ENCODE measurements at regions not wholly inside any gene's neighbourhood (a gene's known extent, or its start where the extent isn't known, plus 50 kb on each side); places are given as distances from the start of the nearest gene placed in this dataset.
"Not testable (repeated sequence)": the region's sequence is repeated elsewhere in the genome, so short reads cannot be mapped to it uniquely, and the experiment has no call there.

DNA sequence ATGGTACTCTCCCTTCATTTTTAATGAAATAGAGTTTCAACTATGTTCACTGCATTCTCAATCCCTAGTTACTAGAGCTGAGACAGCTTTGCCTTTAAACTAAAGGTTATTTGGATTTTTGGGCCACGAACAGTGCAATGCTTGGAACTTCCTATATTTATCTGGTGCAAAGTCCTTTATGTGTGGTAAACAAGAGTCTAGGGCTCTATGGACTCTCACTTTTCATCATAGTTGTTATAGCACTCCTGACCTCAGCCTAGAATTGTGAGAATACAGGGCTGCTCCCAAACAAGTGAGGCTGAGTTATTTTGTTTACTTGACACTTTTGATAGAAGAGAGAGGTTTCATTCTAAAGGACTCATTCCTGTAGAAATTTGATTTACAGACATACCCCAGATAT is 144.9 kb upstream of the POMZP3 start:
- H3K9me3 Mint-ChIP-seq = not testable (repeated sequence)

DNA sequence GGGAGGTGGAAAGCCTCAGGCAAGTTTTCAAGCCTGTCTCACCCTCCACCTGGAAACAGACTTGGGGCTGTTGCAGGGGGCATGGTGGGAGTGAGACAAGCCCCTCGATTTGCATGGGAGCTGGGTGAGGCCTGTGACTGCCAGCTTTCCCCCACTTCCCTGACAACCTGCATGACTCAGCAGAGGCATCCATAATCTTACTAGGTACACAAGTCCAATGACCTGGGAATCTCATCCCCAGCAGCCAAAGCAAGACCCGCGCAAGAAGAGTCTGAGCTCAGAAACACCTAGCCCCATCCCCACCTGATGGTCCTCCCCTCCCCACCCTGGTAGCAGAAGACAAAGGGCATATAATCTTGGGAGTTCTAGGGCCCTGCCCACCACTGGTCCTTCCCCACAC is 136.9 kb upstream of the POMZP3 start:
- H3K27me3 Mint-ChIP-seq; H3K4me1 Mint-ChIP-seq; H3K36me3 Mint-ChIP-seq (ENCODE audit: low read depth); H3K4me3 Mint-ChIP-seq; H3K9me3 Mint-ChIP-seq; intact Hi-C loops (cut with micrococcal nuclease); H3K27ac Mint-ChIP-seq; DNase-seq: not testable (repeated sequence)

More for the DNA sequence above, 144.9 kb upstream of the POMZP3 start:
- H3K27me3 Mint-ChIP-seq; DNase-seq; H3K4me3 Mint-ChIP-seq; H3K27ac Mint-ChIP-seq; intact Hi-C loops (cut with micrococcal nuclease); H3K4me1 Mint-ChIP-seq; H3K36me3 Mint-ChIP-seq (ENCODE audit: low read depth): not testable (repeated sequence)

DNA sequence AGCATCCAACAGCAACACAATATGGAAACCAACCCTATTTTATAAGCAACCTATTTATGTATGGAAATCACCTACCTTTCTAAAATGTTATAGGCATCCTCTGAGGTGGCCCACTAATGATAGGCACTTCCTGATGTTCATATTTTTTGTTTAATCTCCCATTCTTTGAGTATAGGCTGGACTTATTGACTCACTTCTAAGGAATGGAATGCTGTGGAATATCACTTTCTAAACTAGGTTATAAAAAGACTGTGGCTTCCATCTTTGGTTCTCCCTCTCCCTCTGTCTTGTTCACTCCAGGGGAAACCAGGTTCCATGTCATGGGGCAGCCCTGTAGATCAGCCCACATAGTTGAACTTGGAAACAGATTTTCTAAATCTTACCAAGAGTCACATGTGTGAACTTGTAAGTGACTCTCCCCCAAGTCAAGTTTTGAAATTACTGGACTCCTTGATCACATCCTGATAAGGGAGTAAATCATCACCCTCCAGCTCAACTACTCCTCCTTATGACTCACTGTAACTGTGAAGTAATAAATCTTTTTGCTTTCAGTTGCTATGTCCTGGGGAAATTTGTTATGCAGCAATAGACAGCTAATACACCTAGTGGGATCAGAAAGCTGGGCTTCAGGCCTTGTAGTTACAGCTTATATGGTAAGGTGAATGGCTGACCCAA is 133.6 kb upstream of the POMZP3 start:
- H3K36me3 Mint-ChIP-seq (ENCODE audit: low read depth); H3K4me3 Mint-ChIP-seq; H3K4me1 Mint-ChIP-seq; H3K27me3 Mint-ChIP-seq; H3K27ac Mint-ChIP-seq; intact Hi-C loops (cut with micrococcal nuclease); DNase-seq; H3K9me3 Mint-ChIP-seq: not testable (repeated sequence)

DNA sequence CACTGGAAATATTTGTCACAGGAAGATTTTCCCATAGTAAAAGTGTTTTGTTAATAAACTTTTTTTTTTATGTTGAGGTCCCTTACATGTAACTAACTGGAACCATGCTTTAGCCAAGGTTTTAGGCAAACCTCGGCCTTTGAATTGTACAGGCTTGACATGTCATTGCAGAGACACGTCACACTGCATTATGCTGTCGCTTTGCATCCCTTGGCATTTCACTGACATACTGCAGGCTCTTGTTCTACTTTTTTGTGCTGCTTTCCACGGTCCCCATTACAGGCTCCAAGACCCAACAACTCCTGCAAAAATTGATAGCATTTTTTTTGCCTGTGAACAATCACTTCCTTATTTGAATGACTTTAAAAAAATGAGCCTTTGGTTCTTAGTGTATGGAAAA is 112.5 kb upstream of the POMZP3 start:
- DNase-seq; H3K27ac Mint-ChIP-seq; H3K4me3 Mint-ChIP-seq; H3K4me1 Mint-ChIP-seq; intact Hi-C loops (cut with micrococcal nuclease); H3K27me3 Mint-ChIP-seq; H3K9me3 Mint-ChIP-seq; H3K36me3 Mint-ChIP-seq (ENCODE audit: low read depth): not testable (repeated sequence)

DNA sequence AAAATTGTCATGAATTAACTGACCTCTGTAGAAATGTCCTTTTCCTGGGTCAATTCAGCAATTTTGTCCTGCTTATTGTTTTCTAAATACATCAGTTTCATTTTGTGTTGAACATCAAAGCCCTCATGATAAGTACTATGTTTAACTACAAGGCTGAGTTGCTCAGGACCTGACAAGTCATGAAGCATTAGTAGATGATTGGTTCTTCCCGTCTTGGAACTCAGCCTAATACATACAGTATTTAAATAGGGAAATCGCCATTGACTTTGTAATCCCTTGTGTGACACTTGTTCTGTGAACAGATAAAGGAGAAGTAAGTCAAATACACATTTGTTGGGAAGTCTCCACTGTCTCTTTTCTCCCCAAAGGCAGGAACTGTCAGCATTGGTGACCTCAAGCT is 109.6 kb upstream of the POMZP3 start:
- H3K4me3 Mint-ChIP-seq; intact Hi-C loops (cut with micrococcal nuclease); H3K9me3 Mint-ChIP-seq; DNase-seq; H3K4me1 Mint-ChIP-seq; H3K27me3 Mint-ChIP-seq; H3K27ac Mint-ChIP-seq; H3K36me3 Mint-ChIP-seq (ENCODE audit: low read depth): not testable (repeated sequence)

DNA sequence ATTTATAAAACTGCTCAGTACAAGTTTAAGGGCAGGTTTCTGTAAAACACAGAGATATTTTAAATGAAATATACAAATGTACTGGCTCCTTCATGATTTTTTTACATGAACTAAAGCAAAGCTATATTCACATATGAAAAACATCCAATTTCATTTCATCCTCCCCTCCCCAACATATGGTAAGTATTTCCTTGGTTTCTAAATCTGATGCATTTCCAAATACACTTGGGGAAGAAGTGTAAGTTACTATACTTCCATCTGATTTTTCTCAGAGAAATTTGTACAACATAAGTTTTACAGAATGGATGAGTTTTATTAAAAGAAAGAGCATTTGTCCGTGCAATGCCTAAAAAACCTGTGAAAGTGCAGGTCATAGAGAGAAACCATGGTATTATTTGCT is 109.0 kb upstream of the POMZP3 start:
- H3K4me1 Mint-ChIP-seq; DNase-seq; H3K27me3 Mint-ChIP-seq; H3K36me3 Mint-ChIP-seq (ENCODE audit: low read depth); H3K9me3 Mint-ChIP-seq; H3K27ac Mint-ChIP-seq; intact Hi-C loops (cut with micrococcal nuclease); H3K4me3 Mint-ChIP-seq: not testable (repeated sequence)

DNA sequence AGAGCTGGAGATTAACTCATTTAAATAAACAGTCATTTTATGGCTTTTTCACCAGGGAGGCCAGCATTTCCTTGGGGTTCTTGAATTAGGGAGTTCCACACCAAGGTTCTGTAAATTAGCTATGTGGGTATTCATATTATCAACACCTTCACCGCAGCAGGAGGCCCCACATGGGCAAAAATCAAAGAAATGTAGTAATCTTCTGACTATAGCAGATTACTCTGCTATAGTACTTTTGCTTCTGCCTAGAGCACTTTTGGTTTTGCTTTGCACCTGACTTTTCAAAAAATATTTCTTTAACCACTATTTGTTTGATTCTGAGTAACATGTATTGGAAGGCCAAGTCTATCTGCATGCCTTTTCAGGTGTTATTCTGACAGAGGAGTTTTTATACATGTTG is 108.6 kb upstream of the POMZP3 start:
- H3K4me3 Mint-ChIP-seq; H3K27me3 Mint-ChIP-seq; intact Hi-C loops (cut with micrococcal nuclease): not testable (repeated sequence)

DNA sequence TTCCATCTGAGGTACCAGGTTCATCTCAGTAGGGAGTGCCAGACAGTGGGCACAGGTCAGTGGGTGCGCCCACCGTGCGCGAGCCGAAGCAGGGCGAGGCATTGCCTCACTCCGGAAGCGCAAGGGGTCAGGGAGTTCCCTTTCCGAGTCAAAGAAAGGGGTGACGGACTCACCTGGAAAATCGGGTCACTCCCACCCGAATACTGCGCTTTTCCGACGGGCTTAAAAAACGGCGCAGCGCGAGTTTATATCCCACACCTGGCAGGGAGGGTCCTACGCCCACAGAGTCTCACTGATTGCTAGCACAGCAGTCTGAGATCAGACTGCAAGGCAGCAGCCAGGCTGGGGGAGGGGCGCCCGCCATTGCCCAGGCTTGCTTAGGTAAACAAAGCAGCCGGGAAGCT is 101.5 kb upstream of the POMZP3 start:
- intact Hi-C loops (cut with micrococcal nuclease); DNase-seq; H3K4me1 Mint-ChIP-seq; H3K27ac Mint-ChIP-seq; H3K9me3 Mint-ChIP-seq; H3K27me3 Mint-ChIP-seq; H3K36me3 Mint-ChIP-seq (ENCODE audit: low read depth); H3K4me3 Mint-ChIP-seq: not testable (repeated sequence)

More for the DNA sequence above, 108.6 kb upstream of the POMZP3 start:
- not testable (repeated sequence) for H3K36me3 Mint-ChIP-seq (ENCODE audit: low read depth); H3K9me3 Mint-ChIP-seq; H3K27ac Mint-ChIP-seq; DNase-seq; H3K4me1 Mint-ChIP-seq

DNA sequence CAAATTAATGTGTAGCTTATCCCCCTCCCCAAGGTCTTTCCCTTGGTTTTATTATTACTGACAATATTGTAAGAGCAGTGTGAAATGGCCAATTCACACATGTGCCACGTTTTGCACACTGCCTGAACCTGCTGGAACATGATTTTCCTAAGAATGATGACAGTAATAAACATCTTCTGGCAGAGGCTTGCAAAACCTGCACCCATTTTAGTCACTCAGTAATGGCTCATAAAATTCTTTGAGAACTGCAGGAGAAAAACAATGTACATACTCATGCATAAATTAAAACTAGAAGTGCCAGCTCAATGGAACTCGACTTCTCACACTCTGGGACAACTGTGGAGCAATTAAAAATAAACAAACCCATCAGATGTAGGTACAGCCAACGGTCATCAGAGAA is 96.8 kb upstream of the POMZP3 start:
- H3K9me3 Mint-ChIP-seq; H3K27ac Mint-ChIP-seq; H3K36me3 Mint-ChIP-seq (ENCODE audit: low read depth); intact Hi-C loops (cut with micrococcal nuclease); H3K4me1 Mint-ChIP-seq; H3K4me3 Mint-ChIP-seq; DNase-seq; H3K27me3 Mint-ChIP-seq: not testable (repeated sequence)

DNA sequence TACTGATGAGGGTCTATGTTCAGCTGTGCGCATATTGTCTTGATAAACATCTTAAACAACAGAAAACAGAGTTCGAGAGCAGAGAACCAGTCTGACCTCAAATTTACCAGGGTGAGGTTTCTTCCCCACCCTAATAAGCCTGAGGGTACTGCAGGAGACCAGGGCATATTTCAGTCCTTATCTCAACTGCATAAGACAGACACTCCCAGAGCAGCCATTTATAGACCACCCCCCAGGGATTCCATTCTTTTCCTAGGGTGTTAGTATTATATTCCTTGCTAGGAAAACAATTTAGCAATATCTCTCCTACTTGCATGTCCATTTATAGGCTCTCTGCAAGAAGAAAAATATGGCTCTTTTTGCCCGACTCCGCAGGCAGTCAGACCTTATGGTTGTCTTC is 89.5 kb upstream of the POMZP3 start:
- DNase-seq; H3K4me3 Mint-ChIP-seq; intact Hi-C loops (cut with micrococcal nuclease); H3K36me3 Mint-ChIP-seq (ENCODE audit: low read depth); H3K4me1 Mint-ChIP-seq; H3K27ac Mint-ChIP-seq; H3K27me3 Mint-ChIP-seq; H3K9me3 Mint-ChIP-seq: not testable (repeated sequence)

DNA sequence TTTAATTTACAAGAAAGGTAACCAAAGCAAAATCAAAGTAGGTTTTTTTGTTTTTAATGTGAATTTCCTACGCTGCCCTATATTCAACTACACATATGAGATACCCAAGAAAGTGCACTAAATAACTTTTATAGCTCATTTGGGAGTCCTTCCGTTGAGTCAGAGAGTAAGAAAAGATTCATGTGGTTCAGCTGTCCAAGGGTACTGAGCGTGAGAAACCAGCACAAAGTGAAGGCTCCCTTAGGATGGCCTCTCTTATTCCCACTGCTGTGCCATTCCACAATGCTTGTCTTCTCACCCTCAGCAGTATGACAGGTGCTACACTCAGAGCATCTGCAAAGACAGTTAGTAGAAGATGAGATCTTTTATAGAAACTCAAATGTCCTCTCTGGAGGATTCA is 85.8 kb upstream of the POMZP3 start:
- H3K36me3 Mint-ChIP-seq (ENCODE audit: low read depth); intact Hi-C loops (cut with micrococcal nuclease); H3K9me3 Mint-ChIP-seq; DNase-seq; H3K4me1 Mint-ChIP-seq; H3K4me3 Mint-ChIP-seq; H3K27me3 Mint-ChIP-seq; H3K27ac Mint-ChIP-seq: not testable (repeated sequence)

DNA sequence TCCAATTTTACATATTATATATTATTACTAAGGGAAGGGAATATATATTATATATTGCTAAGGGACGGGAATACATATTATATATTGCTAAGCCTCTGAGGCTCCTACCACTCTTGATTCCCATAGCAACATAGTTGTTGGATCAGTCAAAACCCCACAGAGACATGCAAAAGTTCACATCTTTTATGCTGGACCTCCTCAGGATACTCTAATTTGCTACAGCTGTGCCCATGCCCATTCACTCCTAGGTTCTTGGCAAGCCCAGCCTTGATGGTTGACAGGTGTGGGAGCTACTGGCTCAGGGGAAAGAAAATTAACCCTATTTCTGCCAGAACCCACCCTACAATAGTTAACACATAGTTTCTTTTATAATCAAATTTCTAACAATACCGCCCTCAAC is 84.6 kb upstream of the POMZP3 start:
- H3K36me3 Mint-ChIP-seq (ENCODE audit: low read depth); H3K4me3 Mint-ChIP-seq: not testable (repeated sequence)

DNA sequence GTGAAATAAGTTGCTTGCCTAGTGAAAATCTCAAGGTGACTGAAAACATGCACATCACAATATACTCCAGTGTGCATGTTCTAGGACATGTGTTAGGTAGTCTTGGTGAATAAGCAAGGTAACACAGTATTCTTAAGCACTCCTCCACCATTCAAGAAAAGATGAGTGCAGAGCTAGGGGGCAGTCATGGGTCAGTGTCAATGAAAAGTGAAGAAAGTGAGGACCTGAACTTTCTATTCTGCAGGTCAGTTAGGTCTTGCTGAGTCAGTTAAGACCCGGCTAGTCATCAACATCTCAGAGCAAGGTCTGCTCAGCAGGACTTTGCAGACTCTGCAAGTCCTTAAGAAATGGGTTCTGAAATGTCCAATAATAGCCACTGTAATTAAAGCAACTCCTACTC is 82.6 kb upstream of the POMZP3 start:
- H3K27ac Mint-ChIP-seq; H3K36me3 Mint-ChIP-seq (ENCODE audit: low read depth); H3K27me3 Mint-ChIP-seq; H3K4me1 Mint-ChIP-seq; H3K4me3 Mint-ChIP-seq; DNase-seq; intact Hi-C loops (cut with micrococcal nuclease); H3K9me3 Mint-ChIP-seq: not testable (repeated sequence)

More for the DNA sequence above, 84.6 kb upstream of the POMZP3 start:
- H3K27ac Mint-ChIP-seq; intact Hi-C loops (cut with micrococcal nuclease); H3K9me3 Mint-ChIP-seq; H3K27me3 Mint-ChIP-seq; H3K4me1 Mint-ChIP-seq; DNase-seq: not testable (repeated sequence)

DNA sequence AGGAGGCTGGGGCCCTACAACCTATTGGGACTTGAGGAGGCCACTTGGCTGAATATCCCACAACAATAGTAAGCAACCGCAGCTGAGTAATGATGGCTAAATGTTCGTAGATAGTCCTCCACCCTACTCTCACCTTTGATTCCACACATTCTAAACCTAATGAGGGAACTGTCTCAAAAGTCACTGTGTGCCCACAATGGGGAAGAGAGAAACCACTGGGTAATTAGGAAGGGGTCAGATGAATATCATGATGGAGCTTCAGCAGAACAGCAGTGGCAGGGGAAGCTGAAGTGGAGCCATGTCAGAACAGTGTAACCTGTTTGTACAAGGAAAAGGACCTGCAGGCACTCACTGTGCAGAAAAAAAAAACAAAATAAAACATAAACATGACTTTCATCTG is 81.4 kb upstream of the POMZP3 start:
- intact Hi-C loops (cut with micrococcal nuclease); H3K36me3 Mint-ChIP-seq (ENCODE audit: low read depth); H3K4me3 Mint-ChIP-seq; DNase-seq; H3K27ac Mint-ChIP-seq; H3K4me1 Mint-ChIP-seq; H3K9me3 Mint-ChIP-seq: not testable (repeated sequence)
- peaks cover 10% of the 10 kb centered on the region for H3K27me3 Mint-ChIP-seq

DNA sequence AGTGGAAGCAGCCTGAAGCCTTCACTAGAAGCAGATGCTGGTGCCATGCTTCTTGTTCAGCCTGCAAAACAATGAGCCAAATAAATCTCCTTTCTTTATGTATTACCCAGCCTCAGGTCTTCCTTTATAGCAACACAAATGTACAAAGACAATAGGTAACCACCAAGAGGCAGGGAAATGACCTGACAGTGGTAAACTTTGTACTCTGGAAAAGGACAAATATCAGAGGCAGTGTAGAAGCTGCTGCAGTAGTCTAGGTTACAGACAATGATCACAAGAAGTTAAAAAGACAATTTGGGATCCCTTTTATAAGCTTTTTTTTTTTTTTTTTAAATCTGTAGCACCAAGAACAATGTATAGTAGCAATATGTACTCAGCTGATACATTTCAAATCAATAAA is 76.7 kb upstream of the POMZP3 start:
- H3K4me1 Mint-ChIP-seq; H3K4me3 Mint-ChIP-seq; H3K9me3 Mint-ChIP-seq; intact Hi-C loops (cut with micrococcal nuclease); H3K27me3 Mint-ChIP-seq; DNase-seq; H3K36me3 Mint-ChIP-seq (ENCODE audit: low read depth); H3K27ac Mint-ChIP-seq: not testable (repeated sequence)

All from activated CD4-positive, alpha-beta T cell treated with anti-CD3 and anti-CD28 coated beads, Interleukin-2, amount 10 ng/mL, durations not matched to agents 24 days and 14 days (primary cell).